Transverse colon (tissue), 4 donors: ENCODE measurements at regions not wholly inside any gene's neighbourhood (a gene's known extent, or its start where the extent isn't known, plus 50 kb on each side); places are given as distances from the start of the nearest gene placed in this dataset.
"Not testable (repeated sequence)": the region's sequence is repeated elsewhere in the genome, so short reads cannot be mapped to it uniquely, and the experiment has no call there.

Experiments used
- DNase-seq: peaks from one replicate; pipeline ENCODE4 v3.0.0-alpha.2; 2019
- H3K27ac ChIP-seq, 4 donors: fragments of 200-600 bp; sonication (generic); 2 replicates each; pipeline ENCODE4 v1.5.1; 2016 to 2018; ENCODE audit warnings: inconsistent platforms in 4 of 4
- H3K27me3 ChIP-seq: fragments of 200-600 bp; sonication (generic); 2 replicates; pipeline ENCODE4 v1.5.1; 2017; ENCODE audit warnings: inconsistent platforms
- H3K36me3 ChIP-seq, 4 donors: fragments of 200-600 bp; sonication (generic); 2 replicates each; pipeline ENCODE4 v1.5.1; 2017 to 2019; ENCODE audit warnings: inconsistent platforms in 4 of 4
- H3K4me1 ChIP-seq, 4 donors: fragments of 200-600 bp; sonication (generic); 2 replicates each; pipeline ENCODE4 v1.5.1; 2017 to 2020; ENCODE audit warnings: inconsistent platforms in 4 of 4
- H3K4me3 ChIP-seq, 4 donors: fragments of 200-600 bp; sonication (generic); 1 replicate in 1 of 4; 2 replicates in 3 of 4; pipeline versions ENCODE4 v1.5.1 to v1.6.1; 2017 to 2019; ENCODE audit warnings: inconsistent platforms in 4 of 4
- H3K9me3 ChIP-seq, 2 donors: fragments of 200-600 bp; sonication (generic); 2 replicates each; pipeline ENCODE4 v1.5.1; 2017 to 2019; ENCODE audit warnings: inconsistent platforms in 2 of 2
- CTCF ChIP-seq, 5 experiments: fragments of 200-600 bp in 3 of 5; fragments of 450-650 bp in 2 of 5; sonication (generic) in 3 of 5; IDR thresholded peaks; 1 replicate in 2 of 5; 2 replicates in 3 of 5; pipeline ENCODE4 v1.5.1; 2016 to 2017; ENCODE audit warnings: antibody characterized with exemption in 5 of 5, inconsistent platforms in 3 of 5, mild to moderate bottlenecking in 2 of 5, moderate library complexity in 1 of 5
- EP300 ChIP-seq: sonication (generic); formaldehyde crosslinking; IDR thresholded peaks from one replicate; pipeline ENCODE4 v1.6.1; 2017; ENCODE audit warnings: antibody characterized with exemption, low read depth
- POLR2A ChIP-seq: fragments of 450-650 bp; IDR thresholded peaks from one replicate; pipeline ENCODE4 v1.6.1; 2016; ENCODE audit warnings: antibody characterized with exemption, mild to moderate bottlenecking, moderate library complexity
- POLR2AphosphoS5 ChIP-seq, 3 donors: sonication (generic); formaldehyde crosslinking; IDR thresholded peaks; one replicate each; pipeline ENCODE4 v1.6.1; 2016; ENCODE audit warnings: antibody characterized with exemption in 3 of 3
- WGBS, 2 donors: methylation state at CpG; one replicate each; pipeline ENCODE4 v1.1.5; 2018; ENCODE audit warnings: low coverage in 1 of 2; 5-methylcytosine and 5-hydroxymethylcytosine counted together
- in situ Hi-C, 4 donors: fragments of 200-750 bp; cut with MboI; loops; one replicate each; pipeline versions ENCODE4 v1.15.0 to v1.15.1; 2017; ENCODE audit warnings: low sequenced_read_pairs in 3 of 4, low pct_ligation_motif_present in 1 of 4, low pct_unique_long_range_greater_than_20kb in 1 of 4
- intact Hi-C: fragments of 100-400 bp; cut with DNase I; formaldehyde crosslinking; loops from one replicate; pipeline ENCODE4 v1.15.1; 2023; ENCODE audit warnings: low total_unique reads

- Histone ChIP-seq H3K27me3 (no peaks in the 10 kb centered on the region), H3K9me3 (no peaks in the 10 kb centered on the region), H3K36me3 (no peaks in the 10 kb centered on the region), H3K4me3 (no peak overlapping the region), H3K4me1 (no peaks in the 10 kb centered on the region), H3K27ac (no peak overlapping the region)
- in situ Hi-C loops: no loop called here
- no peak for DNase-seq
- TF ChIP-seq EP300 (no peak), POLR2AphosphoS5 (IDR thresholded peaks at IDR 0.05) (no peak), CTCF (IDR thresholded peaks at IDR 0.05) (no peak), POLR2A (no peak)
- intact Hi-C loops: no loop called here
These were observed 233.0 kb downstream of the PTN start for GRCh38 chr7:137110535-137110934.

- H3K4me3 ChIP-seq: no peak overlapping the region
- no peaks in the 10 kb centered on the region for H3K27me3 ChIP-seq
- DNase-seq: no peak
- H3K9me3 ChIP-seq: no peaks in the 10 kb centered on the region
- 82 to 85% methylated on average over 3 of the region's 3 CpGs for WGBS, 2 donors
- TF ChIP-seq POLR2A (no peak), EP300 (no peak), CTCF (IDR thresholded peaks at IDR 0.05) (no peak), POLR2AphosphoS5 (IDR thresholded peaks at IDR 0.05) (no peak)
- in situ Hi-C loops (no loop called here), intact Hi-C loops (no loop called here)
- H3K4me1 ChIP-seq: no peaks in the 10 kb centered on the region
- H3K36me3 ChIP-seq: no peaks in the 10 kb centered on the region
- H3K27ac ChIP-seq: no peak overlapping the region
These were observed 233.4 kb downstream of the PTN start for GRCh38 chr7:137110091-137110509.

GRCh38 chr7:137107802-137108201, 235.7 kb downstream of the PTN start:
- in situ Hi-C loops, H3K4me1 ChIP-seq, H3K4me3 ChIP-seq, H3K36me3 ChIP-seq, H3K9me3 ChIP-seq, H3K27me3 ChIP-seq, DNase-seq, H3K27ac ChIP-seq, intact Hi-C loops: not testable (repeated sequence)
- WGBS, 2 donors: 85 to 86% methylated on average over 2 of the region's 2 CpGs

GRCh38 chr7:137103526-137103925, 235.1 kb downstream of the CHRM2 start:
- H3K27ac ChIP-seq, H3K4me1 ChIP-seq, in situ Hi-C loops, H3K9me3 ChIP-seq, H3K4me3 ChIP-seq, DNase-seq, H3K36me3 ChIP-seq, intact Hi-C loops, H3K27me3 ChIP-seq: not testable (repeated sequence)
- 69% methylated on average over 7 of the region's 8 CpGs; no CpG with 5 or more reads in 1 of the 2 donors for WGBS, 2 donors

- Histone ChIP-seq H3K9me3 (peaks cover 0 to 6% of the 10 kb centered on the region in 2 donors), H3K36me3 (no peaks in the 10 kb centered on the region), H3K4me3 (no peak overlapping the region), H3K27ac (no peak overlapping the region), H3K4me1 (no peaks in the 10 kb centered on the region), H3K27me3 (no peaks in the 10 kb centered on the region)
- intact Hi-C loops (no loop called here), in situ Hi-C loops (no loop called here)
- DNase-seq: no peak
- TF ChIP-seq POLR2AphosphoS5 (IDR thresholded peaks at IDR 0.05): no peak
- TF ChIP-seq POLR2A: no peak
- TF ChIP-seq EP300: no peak
- TF ChIP-seq CTCF (IDR thresholded peaks at IDR 0.05): no peak
- WGBS, 2 donors: 63 to 64% methylated on average over 1 of the region's 1 CpG
These were observed 228.7 kb downstream of the CHRM2 start for GRCh38 chr7:137097111-137097510.
